Endothelial cell of umbilical vein (primary cell): ENCODE measurements at regions not wholly inside any gene's neighbourhood (a gene's known extent, or its start where the extent isn't known, plus 50 kb on each side); places are given as distances from the start of the nearest gene placed in this dataset.

Experiments used
- BruUV-seq: library from RNA; stranded (reverse); fragments of 400-500 nt; replicated peaks from 2 replicates; lab custom pipeline; 2021; lab: Mats Ljungman, UMichigan
- CTCF ChIA-PET: fragments of 300-600, 350-600 bp; sonication (Branson Sonifier 250); formaldehyde crosslinking; loops from one replicate; lab custom pipeline; 2021; ENCODE audit warnings: antibody characterized with exemption, inconsistent platforms; lab: Charles Lee
- POLR2A ChIA-PET: fragments of 300-600, 350-600 bp; sonication (Branson Sonifier 250); formaldehyde crosslinking; loops from one replicate; lab custom pipeline; 2021; ENCODE audit warnings: antibody characterized with exemption, inconsistent platforms; lab: Charles Lee
- DNase-seq: peaks from one replicate; pipeline ENCODE4 v3.0.0-alpha.2; 2011; ENCODE audit warnings: low read depth, low spot score
- FAIRE-seq: peaks from 2 replicates; lab custom pipeline; 2011; peaks lifted over from hg19 to GRCh38; lab: Jason Lieb, UNC
- H2AFZ ChIP-seq: 2 replicates; pipeline ENCODE4 v1.6.0; 2012; ENCODE audit warnings: low read depth, low read length, control low read depth, inconsistent platforms
- H3K27ac ChIP-seq: 2 replicates; pipeline ENCODE4 v1.5.1; 2011; ENCODE audit warnings: low read depth, mild to moderate bottlenecking, control low read depth, low read length, moderate library complexity; ENCODE audit not compliant: insufficient read depth
- H3K27me3 ChIP-seq, 2 experiments: 2 replicates each; pipeline versions ENCODE4 v1.6.0 to v1.6.1; 2011; ENCODE audit warnings: low read length in 2 of 2, mixed read lengths in 1 of 2; ENCODE audit not compliant: control insufficient read depth in 2 of 2, insufficient read depth in 2 of 2
- H3K36me3 ChIP-seq, 2 experiments: 2 replicates in 1 of 2; 3 replicates in 1 of 2; pipeline ENCODE4 v1.5.1; 2011; ENCODE audit warnings: low read length in 2 of 2, mild to moderate bottlenecking in 1 of 2, moderate library complexity in 1 of 2; ENCODE audit not compliant: control insufficient read depth in 2 of 2, insufficient read depth in 2 of 2; ENCODE audit errors: extremely low read depth in 1 of 2
- H3K4me1 ChIP-seq: 3 replicates; pipeline ENCODE4 v1.5.1; 2011; ENCODE audit warnings: mild to moderate bottlenecking, low read length; ENCODE audit not compliant: control insufficient read depth, insufficient read depth; ENCODE audit errors: extremely low read depth
- H3K4me2 ChIP-seq: 2 replicates; pipeline ENCODE4 v1.6.1; 2011; ENCODE audit warnings: low read length, control low read depth, mixed read lengths; ENCODE audit not compliant: insufficient read depth
- H3K4me3 ChIP-seq, 3 experiments: fragments of 200-600 bp in 1 of 3; sonication (generic), shearing (Covaris generic) in 1 of 3; replicated peaks in 1 of 3; 2 replicates each; pipeline ENCODE4 v1.5.1; 2011 to 2016; ENCODE audit warnings: control low read depth in 3 of 3, low read length in 3 of 3, mild to moderate bottlenecking in 2 of 3, inconsistent platforms in 1 of 3, low read depth in 1 of 3, moderate library complexity in 1 of 3; ENCODE audit not compliant: insufficient read depth in 1 of 3
- H3K79me2 ChIP-seq: 2 replicates; pipeline ENCODE4 v1.6.0; 2012; ENCODE audit warnings: low read length, inconsistent platforms; ENCODE audit not compliant: control insufficient read depth, insufficient read depth
- H3K9ac ChIP-seq: replicated peaks from 2 replicates; pipeline ENCODE3; 2011; ENCODE audit warnings: low read length, control low read depth; ENCODE audit not compliant: insufficient read depth; ENCODE audit errors: extremely low read depth
- H3K9me1 ChIP-seq: replicated peaks from 3 replicates; pipeline ENCODE4 v1.6.0; 2011; ENCODE audit warnings: mild to moderate bottlenecking, low read length; ENCODE audit not compliant: control insufficient read depth, insufficient read depth; ENCODE audit errors: extremely low read depth
- H3K9me3 ChIP-seq: replicated peaks from 2 replicates; pipeline ENCODE4 v1.5.1; 2012; ENCODE audit warnings: low read length, inconsistent platforms; ENCODE audit not compliant: control insufficient read depth, insufficient read depth
- H4K20me1 ChIP-seq: replicated peaks from 2 replicates; pipeline ENCODE3; 2011; ENCODE audit warnings: mild to moderate bottlenecking, low read length; ENCODE audit not compliant: control insufficient read depth, insufficient read depth; ENCODE audit errors: extremely low read depth
- EZH2 ChIP-seq: IDR thresholded peaks from 2 replicates; pipeline ENCODE4 v1.6.1; 2012; ENCODE audit warnings: borderline replicate concordance, low read depth, mild to moderate bottlenecking, moderate library complexity, low read length, inconsistent platforms; ENCODE audit not compliant: severe bottlenecking
- FOS ChIP-seq: IDR thresholded peaks from 2 replicates; pipeline ENCODE4 v1.6.1; 2011; ENCODE audit warnings: mild to moderate bottlenecking, low read length, moderate library complexity, borderline replicate concordance; ENCODE audit not compliant: insufficient read depth
- GATA2 ChIP-seq: IDR thresholded peaks from 2 replicates; pipeline ENCODE4 v1.7.0; 2011; ENCODE audit warnings: low read depth, mild to moderate bottlenecking, moderate library complexity, mixed read lengths, low read length; ENCODE audit not compliant: insufficient read length, insufficient read depth
- JUN ChIP-seq: IDR thresholded peaks from 2 replicates; pipeline ENCODE4 v1.6.1; 2011; ENCODE audit warnings: borderline replicate concordance, low read depth; ENCODE audit not compliant: insufficient read length, insufficient read depth
- MAX ChIP-seq: IDR thresholded peaks from 2 replicates; pipeline ENCODE4 v1.6.1; 2011; ENCODE audit not compliant: insufficient read depth, insufficient read length
- MYC ChIP-seq: IDR thresholded peaks from one replicate; pipeline ENCODE4 v1.6.1; 2011; ENCODE audit warnings: mild to moderate bottlenecking, low read depth, low read length
- POLR2A ChIP-seq: IDR thresholded peaks from 2 replicates; pipeline ENCODE4 v1.6.1; 2012; ENCODE audit warnings: low read depth, mild to moderate bottlenecking, control low read depth, low read length
- POLR2AphosphoS5 ChIP-seq: IDR thresholded peaks from 2 replicates; pipeline ENCODE4 v1.6.1; 2012; ENCODE audit warnings: low read depth, mild to moderate bottlenecking, control low read depth, low read length, moderate library complexity; ENCODE audit not compliant: insufficient read depth
- dilution Hi-C: fragments of 300-500 bp; cut with MboI; formaldehyde crosslinking; loops from one replicate; pipeline ENCODE4 v1.15.0; 2019; ENCODE audit warnings: low sequenced_read_pairs; ENCODE audit not compliant: extremely low pct_ligation_motif_present
- intact Hi-C: fragments of 100-400 bp; cut with micrococcal nuclease; formaldehyde crosslinking; loops from one replicate; pipeline ENCODE4 v1.10.0; 2022
- TF ChIP-seq, protein P1 (sequence below), 2 donors: IDR thresholded peaks; 1 replicate in 1 of 2; 2 replicates in 1 of 2; pipeline ENCODE4 v1.5.1; 2011; ENCODE audit warnings: low read length in 2 of 2, mild to moderate bottlenecking in 2 of 2, moderate library complexity in 2 of 2, control low read depth in 1 of 2, inconsistent platforms in 1 of 2, low read depth in 1 of 2; ENCODE audit not compliant: insufficient read depth in 1 of 2; ENCODE audit errors: extremely low read depth in 1 of 2

- intact Hi-C loops, result loop anchor here (2.0 to 5.0 kb wide), 3 partner anchors 61 to 166 kb away; no protein-coding TSS in a partner anchor
- peaks cover 70% of the 10 kb centered on the region for H3K4me1 ChIP-seq
- peak overlapping the region; percentile 37 for H3K4me2 ChIP-seq
- H3K9me3 ChIP-seq, result no peaks in the 10 kb centered on the region
- no peak overlapping the region for H2AFZ ChIP-seq
- H3K27ac ChIP-seq, result peak overlapping the region; percentile 79
- no peaks in the 10 kb centered on the region for H3K27me3 ChIP-seq
- no peaks in the 10 kb centered on the region for H3K36me3 ChIP-seq
- H4K20me1 ChIP-seq, result no peaks in the 10 kb centered on the region
- no peaks in the 10 kb centered on the region for H3K9me1 ChIP-seq
- POLR2A ChIA-PET, result interaction anchor here (0.9 kb wide), 1 partner anchor 196 kb away, joined by 3 read pairs; the partner anchor contains the start of gene NEDD9
- peak overlapping the region; percentile 46 for H3K9ac ChIP-seq
- H3K79me2 ChIP-seq, result no peaks in the 10 kb centered on the region
- CTCF ChIA-PET, result interaction anchor here (1.4 kb wide), 1 partner anchor 22 kb away, joined by 3 read pairs; no protein-coding TSS in a partner anchor
- BruUV-seq, result TSS peak; percentile 19
- DNase-seq, result no peak
- FAIRE-seq, result no peak
- H3K4me3 ChIP-seq, result no peak overlapping the region
- no peak for TF ChIP-seq JUN
- TF ChIP-seq, protein P1, sequence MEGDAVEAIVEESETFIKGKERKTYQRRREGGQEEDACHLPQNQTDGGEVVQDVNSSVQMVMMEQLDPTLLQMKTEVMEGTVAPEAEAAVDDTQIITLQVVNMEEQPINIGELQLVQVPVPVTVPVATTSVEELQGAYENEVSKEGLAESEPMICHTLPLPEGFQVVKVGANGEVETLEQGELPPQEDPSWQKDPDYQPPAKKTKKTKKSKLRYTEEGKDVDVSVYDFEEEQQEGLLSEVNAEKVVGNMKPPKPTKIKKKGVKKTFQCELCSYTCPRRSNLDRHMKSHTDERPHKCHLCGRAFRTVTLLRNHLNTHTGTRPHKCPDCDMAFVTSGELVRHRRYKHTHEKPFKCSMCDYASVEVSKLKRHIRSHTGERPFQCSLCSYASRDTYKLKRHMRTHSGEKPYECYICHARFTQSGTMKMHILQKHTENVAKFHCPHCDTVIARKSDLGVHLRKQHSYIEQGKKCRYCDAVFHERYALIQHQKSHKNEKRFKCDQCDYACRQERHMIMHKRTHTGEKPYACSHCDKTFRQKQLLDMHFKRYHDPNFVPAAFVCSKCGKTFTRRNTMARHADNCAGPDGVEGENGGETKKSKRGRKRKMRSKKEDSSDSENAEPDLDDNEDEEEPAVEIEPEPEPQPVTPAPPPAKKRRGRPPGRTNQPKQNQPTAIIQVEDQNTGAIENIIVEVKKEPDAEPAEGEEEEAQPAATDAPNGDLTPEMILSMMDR (IDR thresholded peaks at IDR 0.05; ENCODE audit: extremely low read depth in 1 of 2, insufficient read depth in 1 of 2, low read depth in 1 of 2, low read length in 2 of 2), result no peak
- TF ChIP-seq EZH2, result no peak
- no peak for TF ChIP-seq FOS
- TF ChIP-seq MYC, result no peak
- TF ChIP-seq GATA2, result no peak
- TF ChIP-seq MAX, result no peak
- no peak for TF ChIP-seq POLR2A
- no peak for TF ChIP-seq POLR2AphosphoS5
- dilution Hi-C loops, result no loop called here
Observed at GRCh38 chr6:11428371-11428770, 109.2 kb upstream of the TMEM170B start.
